Stimulated activated effector memory CD8-positive, alpha-beta T cell treated with anti-CD3 and anti-CD28 coated beads, Interleukin-12 subunit alpha, Interleukin-12 subunit beta, amount 100 ng/mL, for 72 hours (primary cell): ENCODE measurements at regions not wholly inside any gene's neighbourhood (a gene's known extent, or its start where the extent isn't known, plus 50 kb on each side); places are given as distances from the start of the nearest gene placed in this dataset.
"Not testable (repeated sequence)": the region's sequence is repeated elsewhere in the genome, so short reads cannot be mapped to it uniquely, and the experiment has no call there.

Experiments
- ATAC-seq: fragments of 150-1000 bp; cut with Tn5 transposase; 2 replicates; pipeline ENCODE4 v1.10.0; 2021
- DNase-seq, 2 donors: peaks; one replicate each; pipeline ENCODE4 v3.0.0; 2021 to 2022; ENCODE audit warnings: low spot score in 2 of 2
- H3K27ac Mint-ChIP-seq: one replicate; pipeline ENCODE4 v1.8.0; 2022; ENCODE audit warnings: mild to moderate bottlenecking, mixed read lengths
- H3K36me3 Mint-ChIP-seq: one replicate; pipeline ENCODE4 v1.8.0; 2022; ENCODE audit warnings: mild to moderate bottlenecking, mixed read lengths
- H3K4me1 Mint-ChIP-seq: one replicate; pipeline ENCODE4 v1.8.0; 2022; ENCODE audit warnings: mixed read lengths
- H3K4me3 Mint-ChIP-seq: one replicate; pipeline ENCODE4 v1.8.0; 2022; ENCODE audit warnings: mild to moderate bottlenecking, mixed read lengths
- H3K9me3 Mint-ChIP-seq: one replicate; pipeline ENCODE4 v1.8.0; 2022; ENCODE audit warnings: mixed read lengths

DNA sequence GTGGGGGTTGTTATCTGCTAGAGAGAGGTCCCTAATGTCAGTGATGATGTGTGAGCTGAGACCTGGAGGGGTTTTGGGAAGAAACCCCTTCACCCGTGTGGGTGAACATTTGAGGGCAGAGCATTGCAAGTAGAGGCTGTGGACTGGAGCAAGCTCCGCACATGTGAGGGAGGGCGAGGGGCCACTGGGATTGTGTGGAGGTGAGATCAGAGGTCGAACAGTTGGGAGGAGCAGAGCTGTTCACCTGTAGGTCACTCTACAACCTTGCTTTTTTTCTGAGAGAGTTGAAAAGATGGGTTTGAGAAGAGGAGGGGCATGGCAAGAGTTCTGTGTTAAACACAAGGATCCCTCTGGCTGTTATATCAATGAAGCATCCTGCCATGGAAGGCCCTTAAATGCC, 480.4 kb upstream of the ZNF608 start:
- no peak overlapping the region for H3K27ac Mint-ChIP-seq
- H3K9me3 Mint-ChIP-seq, result peaks cover 5% of the 10 kb centered on the region
- no peaks in the 10 kb centered on the region for H3K36me3 Mint-ChIP-seq
- no peaks in the 10 kb centered on the region for H3K4me1 Mint-ChIP-seq
- no peak overlapping the region for H3K4me3 Mint-ChIP-seq
- DNase-seq (no peak), ATAC-seq (no peak)

DNA sequence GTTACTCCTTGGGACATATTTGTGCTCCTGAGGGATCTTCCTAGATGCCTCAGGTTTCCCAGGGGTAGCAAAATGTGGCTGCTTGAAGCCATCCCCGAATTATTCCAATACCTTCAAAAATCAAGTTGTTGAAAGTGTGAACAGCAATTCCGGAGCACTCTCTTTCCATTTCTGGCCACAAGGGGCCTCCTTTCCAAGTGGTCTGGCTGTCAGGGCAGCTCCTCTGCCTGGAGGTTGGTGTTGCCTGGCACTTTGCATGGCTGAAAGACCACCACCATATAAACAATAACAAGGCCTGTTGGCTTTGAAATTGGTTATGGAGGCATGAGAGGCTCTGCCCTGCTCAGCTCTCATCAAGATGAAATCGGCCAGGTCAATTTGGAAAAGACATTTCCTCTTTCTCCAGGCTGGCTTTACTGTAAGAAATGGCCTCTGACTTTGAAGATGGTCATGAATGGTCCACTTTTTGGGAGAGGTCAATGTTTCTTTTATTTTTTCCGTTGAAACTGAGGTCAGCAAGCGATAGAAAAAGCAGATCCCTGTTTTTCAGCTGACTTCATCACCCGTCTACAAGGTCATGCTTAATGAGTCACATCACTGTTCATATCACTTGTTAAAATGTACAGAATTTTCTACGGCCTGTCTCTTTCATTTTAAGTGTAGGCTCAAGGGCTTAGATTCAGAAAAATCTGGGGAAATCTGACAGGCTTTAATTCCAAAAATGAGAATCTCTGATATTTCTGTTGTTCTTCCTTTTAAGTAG, 481.1 kb upstream of the ZNF608 start:
- Mint-ChIP-seq H3K27ac (no peak overlapping the region), H3K9me3 (peaks cover 5% of the 10 kb centered on the region), H3K4me3 (no peak overlapping the region), H3K4me1 (no peaks in the 10 kb centered on the region), H3K36me3 (no peaks in the 10 kb centered on the region)
- ATAC-seq (no peak), DNase-seq (no peak)

DNA sequence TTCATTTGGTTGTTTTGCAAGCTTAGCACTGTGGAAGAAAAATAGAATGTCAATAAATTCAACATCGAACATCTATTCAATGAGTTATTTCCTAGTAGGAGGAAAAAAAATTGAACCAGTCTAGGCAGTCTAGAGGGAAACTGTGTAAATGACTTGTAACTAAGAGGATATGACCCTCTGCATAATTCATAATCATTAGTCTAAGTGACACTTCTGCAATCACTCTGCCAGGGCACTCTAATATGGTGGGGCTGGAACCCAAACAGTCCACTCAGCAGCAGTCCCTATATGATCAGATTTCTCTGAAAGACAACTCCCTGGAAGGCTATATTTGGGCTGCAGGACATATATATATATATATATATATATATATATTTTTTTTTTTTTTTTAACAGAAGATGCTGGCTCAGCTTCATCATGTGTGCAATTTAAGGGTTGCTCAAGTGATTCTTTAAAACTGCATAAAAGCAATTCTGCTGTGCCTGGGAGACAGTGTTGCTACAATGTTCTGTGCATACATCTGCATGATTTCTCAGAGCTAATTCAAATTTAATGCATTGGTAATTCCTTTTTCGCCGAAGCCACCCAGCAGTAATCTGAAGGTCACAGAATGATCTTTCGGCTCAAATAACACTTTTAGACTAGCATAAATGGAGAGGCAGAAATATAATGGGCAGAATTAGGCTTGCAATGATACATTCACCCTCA, 482.1 kb upstream of the ZNF608 start:
- Mint-ChIP-seq H3K27ac (no peak overlapping the region), H3K9me3 (peaks cover 8% of the 10 kb centered on the region), H3K4me3 (no peak overlapping the region), H3K36me3 (no peaks in the 10 kb centered on the region), H3K4me1 (no peaks in the 10 kb centered on the region)
- ATAC-seq (no peak), DNase-seq (no peak)

DNA sequence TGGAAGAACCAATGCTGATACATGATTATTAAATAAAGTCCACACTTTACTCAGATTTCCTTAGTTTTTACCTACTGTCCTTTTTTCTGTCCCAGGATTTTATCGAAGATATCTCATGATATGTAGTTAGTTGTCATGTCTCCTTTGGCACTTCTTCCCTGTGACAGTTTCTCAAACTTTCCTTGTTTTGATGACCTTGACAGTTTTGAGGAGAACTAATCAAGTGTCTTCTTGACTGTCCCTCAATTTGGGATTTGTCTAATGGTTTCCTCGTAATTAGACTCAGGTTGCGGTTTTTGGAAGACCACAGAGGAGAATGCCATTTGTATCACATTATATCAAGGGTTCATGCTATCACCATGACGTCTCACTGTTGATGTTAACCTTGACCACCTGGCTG, 483.1 kb upstream of the ZNF608 start:
- Mint-ChIP-seq H3K4me3 (no peak overlapping the region), H3K36me3 (no peaks in the 10 kb centered on the region), H3K9me3 (peaks cover 8% of the 10 kb centered on the region), H3K27ac (no peak overlapping the region), H3K4me1 (no peaks in the 10 kb centered on the region)
- ATAC-seq (no peak), DNase-seq (no peak)

DNA sequence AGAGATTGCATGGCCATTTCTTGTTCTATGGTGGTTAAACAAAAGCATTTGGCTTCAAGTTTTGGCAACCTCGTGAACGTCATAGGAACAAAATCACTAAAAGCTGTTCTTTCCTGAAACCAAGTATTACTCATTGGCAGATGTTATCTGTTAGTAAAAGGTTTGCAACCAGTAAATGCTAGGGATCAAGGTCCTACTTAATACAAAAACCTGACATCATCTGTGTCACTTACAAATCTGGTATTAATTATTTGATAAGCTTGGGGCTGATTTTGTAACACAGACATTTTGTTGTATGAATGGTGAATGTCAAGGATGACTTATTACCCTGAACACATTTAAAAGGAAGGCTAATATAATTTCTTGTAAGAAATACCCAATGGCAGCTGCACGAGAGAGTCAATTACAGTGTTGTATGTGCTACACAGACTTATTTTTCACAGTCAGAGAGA, 486.4 kb upstream of the ZNF608 start:
- DNase-seq (no peak), ATAC-seq (no peak)
- no peak overlapping the region for H3K4me3 Mint-ChIP-seq
- H3K4me1 Mint-ChIP-seq, result no peaks in the 10 kb centered on the region
- peaks cover 12% of the 10 kb centered on the region for H3K9me3 Mint-ChIP-seq
- H3K27ac Mint-ChIP-seq, result no peak overlapping the region
- H3K36me3 Mint-ChIP-seq, result no peaks in the 10 kb centered on the region

DNA sequence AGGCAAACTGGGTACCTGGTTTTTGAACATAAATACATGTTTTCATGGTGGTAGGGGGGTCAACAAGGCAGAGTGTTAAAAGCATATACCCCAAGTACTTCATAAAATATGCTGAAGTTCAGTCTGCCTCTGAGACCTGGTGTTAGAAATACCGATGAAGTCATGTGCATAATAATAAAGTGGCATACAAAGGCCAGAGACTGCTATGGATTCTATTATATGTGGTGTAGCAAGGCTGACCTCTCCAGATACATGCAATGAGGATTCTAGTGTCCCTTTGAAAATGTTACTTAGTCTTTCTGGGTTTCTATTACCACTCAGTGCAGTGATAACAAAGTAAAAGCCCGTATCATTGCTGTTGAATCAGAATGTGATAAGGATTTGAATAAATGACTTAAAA, 487.5 kb upstream of the ZNF608 start:
- ATAC-seq (no peak), DNase-seq (no peak)
- H3K27ac Mint-ChIP-seq, result no peak overlapping the region
- H3K9me3 Mint-ChIP-seq, result peaks cover 12% of the 10 kb centered on the region
- no peak overlapping the region for H3K4me3 Mint-ChIP-seq
- H3K4me1 Mint-ChIP-seq, result no peaks in the 10 kb centered on the region
- no peaks in the 10 kb centered on the region for H3K36me3 Mint-ChIP-seq

DNA sequence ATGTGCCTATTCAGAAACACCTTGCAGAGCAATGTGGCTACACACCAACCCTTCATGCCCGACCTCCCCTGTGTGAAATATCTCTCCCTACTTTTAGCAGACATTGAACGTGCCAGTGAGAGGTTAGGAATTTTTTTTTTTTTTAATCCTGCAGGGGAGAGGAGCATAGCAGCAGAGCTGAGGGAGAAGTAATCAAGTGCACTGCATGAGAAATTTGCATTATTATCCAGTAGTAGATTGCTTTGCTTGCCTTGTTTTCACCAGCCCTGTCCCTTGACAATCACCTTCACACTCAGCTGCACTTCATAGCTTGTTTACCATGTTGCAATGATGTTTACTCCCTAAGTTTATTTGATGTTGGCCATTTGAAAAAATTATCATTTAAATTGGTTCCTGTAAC, 489.6 kb upstream of the ZNF608 start:
- no peak for DNase-seq
- H3K9me3 Mint-ChIP-seq, result peaks cover 15% of the 10 kb centered on the region
- H3K4me3 Mint-ChIP-seq, result no peak overlapping the region
- ATAC-seq, result no peak
- H3K36me3 Mint-ChIP-seq, result no peaks in the 10 kb centered on the region
- H3K27ac Mint-ChIP-seq, result no peak overlapping the region
- H3K4me1 Mint-ChIP-seq, result no peaks in the 10 kb centered on the region

DNA sequence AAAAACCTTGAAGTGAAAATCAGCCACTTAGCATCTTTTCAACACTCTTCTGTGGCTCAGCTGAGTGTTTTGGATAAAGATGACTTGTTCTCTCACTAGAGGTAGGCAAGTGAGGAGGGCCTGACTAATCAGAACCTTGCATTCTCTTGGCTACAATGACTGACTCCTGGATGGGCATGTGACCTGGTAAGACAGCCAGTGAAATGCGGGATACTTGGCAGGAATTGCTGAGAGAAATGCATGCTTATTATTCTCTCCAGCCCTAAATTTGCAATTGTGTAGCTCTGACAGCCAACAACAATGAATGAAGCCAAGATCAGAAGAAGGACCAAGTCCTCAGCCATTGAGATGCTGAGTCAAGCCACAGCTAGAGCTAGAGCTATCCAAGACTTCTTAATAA, 490.5 kb upstream of the ZNF608 start:
- H3K27ac Mint-ChIP-seq, result no peak overlapping the region
- no peak overlapping the region for H3K4me3 Mint-ChIP-seq
- no peaks in the 10 kb centered on the region for H3K36me3 Mint-ChIP-seq
- H3K9me3 Mint-ChIP-seq, result peaks cover 15% of the 10 kb centered on the region
- ATAC-seq (no peak), DNase-seq (no peak)
- H3K4me1 Mint-ChIP-seq, result no peaks in the 10 kb centered on the region

DNA sequence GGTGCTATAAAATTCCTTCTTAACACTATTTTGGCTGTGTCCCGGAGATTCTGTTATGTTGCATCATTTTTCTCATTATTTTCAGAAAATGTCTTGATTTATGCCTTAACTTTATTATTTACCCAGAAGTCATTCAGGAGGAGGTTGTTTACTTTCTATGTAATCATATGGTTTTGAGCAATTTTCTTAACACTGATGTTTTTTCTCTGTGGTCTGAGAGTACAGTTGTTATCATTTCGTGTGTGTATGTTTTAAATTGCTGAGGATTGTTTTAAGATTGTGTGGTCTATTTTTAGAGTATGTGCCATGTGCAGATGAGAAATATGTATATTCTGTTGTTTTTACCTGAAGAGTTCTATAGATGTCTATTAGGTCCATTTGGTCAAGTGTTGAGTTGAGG, 498.1 kb upstream of the ZNF608 start:
- H3K36me3 Mint-ChIP-seq, result no peaks in the 10 kb centered on the region
- no peak for ATAC-seq
- no peaks in the 10 kb centered on the region for H3K4me1 Mint-ChIP-seq
- no peak for DNase-seq
- no peak overlapping the region for H3K4me3 Mint-ChIP-seq
- H3K9me3 Mint-ChIP-seq, result peaks cover 12% of the 10 kb centered on the region
- no peak overlapping the region for H3K27ac Mint-ChIP-seq

DNA sequence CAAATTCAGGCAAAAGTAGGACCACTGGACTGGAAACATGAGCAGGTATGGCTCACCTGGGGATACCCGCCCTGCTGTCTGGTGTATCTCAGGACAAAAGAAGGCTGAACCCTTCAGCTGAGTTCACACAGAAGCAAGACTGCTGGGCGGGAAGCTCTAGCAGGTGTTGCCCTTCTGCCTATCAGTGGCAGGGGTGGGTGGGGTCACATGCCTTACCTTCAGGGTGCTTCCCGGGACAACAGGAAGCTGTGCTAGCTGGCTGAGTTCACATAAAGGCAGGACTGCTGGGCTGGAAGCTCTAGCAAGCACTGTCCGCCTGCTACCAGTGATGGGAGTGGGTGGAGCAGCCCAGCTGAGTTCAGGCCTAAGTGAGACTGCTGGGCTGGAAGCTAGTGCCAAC, 498.8 kb upstream of the ZNF608 start:
- Mint-ChIP-seq H3K36me3 (no peaks in the 10 kb centered on the region), H3K9me3 (peaks cover 9% of the 10 kb centered on the region), H3K27ac (no peak overlapping the region), H3K4me3 (no peak overlapping the region), H3K4me1 (no peaks in the 10 kb centered on the region)
- DNase-seq, result no peak
- no peak for ATAC-seq

DNA sequence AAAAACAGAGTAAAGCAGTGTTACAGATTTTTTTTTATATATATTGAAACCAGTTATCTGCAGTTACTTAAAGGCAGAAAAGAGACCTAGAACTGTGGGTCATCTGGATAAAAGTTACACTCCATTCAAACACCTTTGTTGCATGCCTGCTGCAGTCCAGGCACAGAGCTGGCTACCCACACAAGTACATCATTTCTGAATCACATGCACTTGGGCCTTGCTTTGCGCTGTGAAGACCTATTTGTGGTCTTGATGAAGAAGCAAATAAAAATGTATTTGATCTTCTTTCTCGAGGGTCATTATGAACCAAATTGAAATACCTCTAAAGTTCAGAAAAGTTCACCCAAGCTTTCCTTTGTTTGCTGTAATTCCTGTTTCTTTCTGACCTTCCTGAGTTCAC, 503.0 kb upstream of the ZNF608 start:
- ATAC-seq, result no peak
- Mint-ChIP-seq H3K9me3 (peaks cover 7% of the 10 kb centered on the region), H3K27ac (no peak overlapping the region), H3K36me3 (no peaks in the 10 kb centered on the region), H3K4me3 (no peak overlapping the region), H3K4me1 (no peaks in the 10 kb centered on the region)
- no peak for DNase-seq

DNA sequence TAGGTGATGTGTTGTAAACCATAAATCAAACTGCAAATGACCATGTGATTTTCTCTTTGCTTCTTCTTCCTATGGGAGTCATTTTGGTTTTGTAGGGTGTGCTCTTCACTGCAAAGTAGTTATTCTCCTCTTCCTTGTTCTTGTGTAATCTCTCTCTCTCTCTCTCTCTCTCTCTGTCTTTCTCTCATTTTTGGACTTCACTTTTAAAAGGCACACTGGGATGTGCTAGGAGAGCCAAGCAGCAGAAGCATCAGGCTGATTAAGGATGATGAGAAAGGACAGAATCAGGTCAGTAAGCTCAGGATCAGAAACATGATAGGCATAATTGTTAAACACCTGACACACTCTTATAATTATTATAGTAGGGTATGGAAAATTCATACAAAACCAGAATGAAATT, 505.3 kb upstream of the ZNF608 start:
- H3K36me3 Mint-ChIP-seq, result no peaks in the 10 kb centered on the region
- ATAC-seq, result no peak
- no peak overlapping the region for H3K4me3 Mint-ChIP-seq
- no peak for DNase-seq
- H3K27ac Mint-ChIP-seq, result no peak overlapping the region
- no peaks in the 10 kb centered on the region for H3K4me1 Mint-ChIP-seq
- peaks cover 6% of the 10 kb centered on the region for H3K9me3 Mint-ChIP-seq

DNA sequence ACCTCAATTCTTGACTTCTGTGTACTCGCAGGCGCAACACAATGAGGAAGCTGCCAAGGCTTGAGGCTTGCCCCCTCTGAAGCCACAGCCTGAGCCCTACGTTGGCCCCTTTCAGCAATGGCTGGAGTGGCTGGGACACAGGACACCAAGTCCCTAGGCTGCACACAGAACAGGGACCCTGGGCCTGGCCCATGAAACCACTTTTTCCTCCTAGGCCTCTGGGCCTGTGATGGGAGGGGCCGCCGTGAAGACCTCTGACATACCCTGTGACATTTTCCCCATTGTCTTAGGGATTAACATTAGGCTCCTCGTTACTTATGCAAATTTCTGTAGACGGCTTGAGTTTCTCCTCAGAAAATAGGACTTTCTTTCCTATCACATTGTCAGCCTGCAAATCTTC, 507.2 kb upstream of the ZNF608 start:
- H3K4me3 Mint-ChIP-seq, H3K27ac Mint-ChIP-seq, H3K4me1 Mint-ChIP-seq, DNase-seq, ATAC-seq, H3K36me3 Mint-ChIP-seq, H3K9me3 Mint-ChIP-seq: not testable (repeated sequence)

DNA sequence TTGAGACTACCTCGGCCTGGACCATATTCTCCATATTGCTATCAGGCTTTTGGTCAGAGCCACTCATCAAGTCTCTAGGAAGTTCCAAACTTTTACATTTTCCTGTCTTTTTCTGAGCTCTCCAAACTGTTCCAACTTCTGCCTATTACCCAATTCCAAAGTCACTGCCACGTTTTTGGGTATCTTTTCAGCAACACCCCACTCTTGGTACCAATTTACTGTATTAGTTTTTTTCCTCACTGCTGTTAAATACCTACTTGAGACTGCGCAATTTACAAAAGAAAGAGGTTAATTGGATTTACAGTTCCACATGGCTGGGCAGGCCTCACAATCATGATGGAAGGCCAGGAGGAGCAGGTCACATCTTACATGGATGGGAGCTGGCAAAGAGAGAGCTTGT, 507.8 kb upstream of the ZNF608 start:
- Mint-ChIP-seq H3K36me3 (no peaks in the 10 kb centered on the region), H3K4me1 (no peaks in the 10 kb centered on the region), H3K4me3 (no peak overlapping the region), H3K27ac (no peak overlapping the region), H3K9me3 (peaks cover 5% of the 10 kb centered on the region)
- ATAC-seq (no peak), DNase-seq (no peak)

DNA sequence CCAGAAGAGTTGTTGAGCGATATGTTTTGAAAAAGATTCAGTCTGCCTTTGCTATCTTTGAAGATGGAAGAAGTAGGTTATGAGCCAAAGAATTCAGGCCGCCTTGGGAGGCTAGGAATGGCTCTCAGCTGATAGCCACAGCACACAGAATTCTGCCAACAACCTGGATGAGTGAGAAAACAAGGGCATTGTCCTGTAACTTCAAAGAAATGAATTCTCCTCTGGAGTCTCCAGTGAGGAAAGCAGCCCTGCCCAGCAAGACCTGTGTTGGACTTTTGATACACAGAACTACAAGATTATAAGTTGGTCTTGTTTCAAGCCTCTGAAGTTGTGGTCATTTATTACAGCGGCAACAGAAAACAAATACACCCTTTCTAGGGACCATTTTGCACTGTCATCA, 509.9 kb upstream of the ZNF608 start:
- DNase-seq (no peak), ATAC-seq (no peak)
- H3K9me3 Mint-ChIP-seq, result peaks cover 7% of the 10 kb centered on the region
- H3K4me1 Mint-ChIP-seq, result no peaks in the 10 kb centered on the region
- H3K36me3 Mint-ChIP-seq, result no peaks in the 10 kb centered on the region
- no peak overlapping the region for H3K27ac Mint-ChIP-seq
- no peak overlapping the region for H3K4me3 Mint-ChIP-seq
